ENCODE measurements at regions not wholly inside any gene's neighbourhood (a gene's known extent, or its start where the extent isn't known, plus 50 kb on each side); places are given as distances from the start of the nearest gene placed in this dataset.
A peak's percentile ranks its signal among the peaks of the same experiment; 100 is the strongest.

DNA sequence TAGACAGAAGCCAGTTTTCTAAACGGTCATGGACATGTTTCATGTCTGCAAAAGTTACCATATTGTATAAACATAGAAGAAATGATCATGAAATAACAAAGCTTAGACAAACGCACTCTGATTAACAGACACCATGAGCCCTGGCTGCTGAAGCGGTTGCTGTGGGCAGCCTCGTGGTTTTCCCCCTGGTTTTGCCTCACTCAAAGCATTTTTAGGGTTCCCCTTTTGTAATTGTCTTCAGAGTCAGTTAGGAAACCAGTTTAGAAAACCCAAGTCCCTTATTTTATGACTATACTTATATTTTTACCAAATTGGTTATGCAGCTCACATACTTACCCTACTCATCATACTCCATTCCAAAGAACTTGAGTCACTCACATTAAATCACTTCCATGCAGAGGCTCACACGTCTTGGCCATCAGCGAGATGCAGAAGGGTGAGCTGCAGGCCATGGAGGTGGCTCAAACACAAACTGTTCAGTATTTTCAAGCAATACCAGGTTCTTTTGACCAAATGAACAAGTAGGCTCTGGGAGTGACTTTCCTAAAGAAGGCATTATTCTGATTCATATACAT is 105.6 kb upstream of the SALL3 start:
- no peak for DNase-seq
- H3K4me3 Mint-ChIP-seq: no peak overlapping the region
- no peaks in the 10 kb centered on the region for H3K36me3 Mint-ChIP-seq (ENCODE audit: low read depth)
- TF ChIP-seq, protein P1, sequence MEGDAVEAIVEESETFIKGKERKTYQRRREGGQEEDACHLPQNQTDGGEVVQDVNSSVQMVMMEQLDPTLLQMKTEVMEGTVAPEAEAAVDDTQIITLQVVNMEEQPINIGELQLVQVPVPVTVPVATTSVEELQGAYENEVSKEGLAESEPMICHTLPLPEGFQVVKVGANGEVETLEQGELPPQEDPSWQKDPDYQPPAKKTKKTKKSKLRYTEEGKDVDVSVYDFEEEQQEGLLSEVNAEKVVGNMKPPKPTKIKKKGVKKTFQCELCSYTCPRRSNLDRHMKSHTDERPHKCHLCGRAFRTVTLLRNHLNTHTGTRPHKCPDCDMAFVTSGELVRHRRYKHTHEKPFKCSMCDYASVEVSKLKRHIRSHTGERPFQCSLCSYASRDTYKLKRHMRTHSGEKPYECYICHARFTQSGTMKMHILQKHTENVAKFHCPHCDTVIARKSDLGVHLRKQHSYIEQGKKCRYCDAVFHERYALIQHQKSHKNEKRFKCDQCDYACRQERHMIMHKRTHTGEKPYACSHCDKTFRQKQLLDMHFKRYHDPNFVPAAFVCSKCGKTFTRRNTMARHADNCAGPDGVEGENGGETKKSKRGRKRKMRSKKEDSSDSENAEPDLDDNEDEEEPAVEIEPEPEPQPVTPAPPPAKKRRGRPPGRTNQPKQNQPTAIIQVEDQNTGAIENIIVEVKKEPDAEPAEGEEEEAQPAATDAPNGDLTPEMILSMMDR (IDR thresholded peaks at IDR 0.05): no peak
- no peaks in the 10 kb centered on the region for H3K9me3 Mint-ChIP-seq
- H3K27me3 Mint-ChIP-seq (ENCODE audit: low read depth, poor library complexity): peaks cover 4% of the 10 kb centered on the region
- H3K4me1 Mint-ChIP-seq: peaks cover 28% of the 10 kb centered on the region
- peak overlapping the region; percentile 80 for H3K27ac Mint-ChIP-seq

DNA sequence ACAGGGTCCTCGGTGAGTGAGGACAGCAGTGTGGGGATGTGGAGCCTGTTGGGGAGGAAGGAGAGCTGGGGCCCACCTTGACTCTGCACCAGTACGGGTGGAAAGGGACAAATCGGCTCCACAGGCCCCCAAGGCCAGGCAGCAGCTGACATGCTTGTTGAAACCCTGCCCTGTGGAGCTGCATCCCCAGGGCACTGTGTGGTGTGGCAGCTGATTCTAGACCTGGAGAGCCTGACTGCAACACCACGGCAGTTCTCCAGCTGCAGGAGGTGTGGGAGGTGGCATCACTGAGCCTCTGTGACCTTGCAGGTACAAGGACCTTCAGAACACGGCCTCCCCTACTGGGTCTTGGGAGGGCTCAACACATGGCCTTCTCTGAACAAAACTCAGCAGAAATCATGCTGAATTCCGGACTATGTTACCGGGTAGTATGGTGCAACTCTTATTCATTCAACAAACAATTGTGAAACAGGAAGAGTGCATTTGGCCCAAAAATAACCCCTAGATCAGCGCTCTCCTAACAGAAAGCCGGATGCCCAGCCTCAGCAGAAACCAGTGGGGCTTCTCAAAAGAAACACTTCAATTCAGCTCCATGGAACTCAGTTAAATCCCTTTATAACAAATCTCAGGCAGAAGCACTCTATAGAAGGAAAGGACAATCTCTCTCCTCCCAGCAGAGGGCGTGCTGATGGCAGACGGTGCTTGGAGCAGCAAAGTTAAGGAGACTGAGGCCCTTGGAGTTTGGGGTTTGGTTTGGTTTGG is 104.4 kb upstream of the SALL3 start:
- TF ChIP-seq, protein P1 (IDR thresholded peaks at IDR 0.05): peak; percentile 49
- Mint-ChIP-seq H3K9me3 (no peaks in the 10 kb centered on the region), H3K4me3 (no peak overlapping the region), H3K36me3 (ENCODE audit: low read depth) (no peaks in the 10 kb centered on the region), H3K27ac (no peak overlapping the region), H3K27me3 (ENCODE audit: low read depth, poor library complexity) (peaks cover 4% of the 10 kb centered on the region), H3K4me1 (peaks cover 21% of the 10 kb centered on the region)
- DNase-seq: peak; percentile 41

DNA sequence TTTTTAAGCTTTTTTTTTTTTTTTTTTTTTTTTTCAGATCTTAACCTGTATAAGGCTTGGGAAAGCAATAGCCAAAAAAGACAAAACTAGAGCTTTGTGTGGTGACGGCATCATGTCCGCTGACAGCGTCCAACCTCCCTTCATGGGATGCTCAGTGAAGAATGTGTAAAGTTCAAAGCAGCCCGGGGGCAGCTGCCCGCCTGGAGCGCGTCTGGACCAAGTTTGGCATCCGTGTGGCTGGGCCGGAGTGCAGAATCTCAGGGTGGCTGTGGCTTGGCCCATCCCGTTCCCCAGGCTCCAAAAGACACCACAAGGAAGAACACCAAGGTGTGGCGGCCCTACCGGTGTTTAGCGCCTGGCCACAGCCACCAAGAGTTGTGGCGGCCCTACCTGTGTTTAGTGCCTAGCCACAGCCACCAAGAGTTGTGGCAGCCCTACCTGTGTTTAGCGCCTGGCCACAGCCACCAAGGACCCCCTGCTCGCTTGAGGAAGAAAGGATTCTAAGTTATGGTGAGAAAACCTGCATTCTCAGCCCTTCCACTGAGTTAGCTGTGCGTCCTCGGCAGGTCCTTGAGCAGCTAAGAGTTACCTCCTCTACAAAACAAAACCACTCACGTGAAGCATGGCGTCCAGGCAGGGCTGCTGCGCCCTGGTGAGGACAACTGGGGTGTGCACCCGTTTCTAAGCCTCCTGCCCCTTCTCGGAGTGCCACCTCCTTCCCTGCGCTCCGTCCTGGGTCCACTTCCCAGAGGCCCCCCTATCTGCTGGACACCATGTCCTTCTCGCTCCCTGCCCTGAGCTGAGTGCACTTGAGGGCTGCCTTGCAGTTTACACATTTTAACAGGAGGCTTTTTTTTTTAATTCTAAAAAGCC is 103.6 kb upstream of the SALL3 start:
- H3K9me3 Mint-ChIP-seq: no peaks in the 10 kb centered on the region
- peaks cover 16% of the 10 kb centered on the region for H3K4me1 Mint-ChIP-seq
- no peaks in the 10 kb centered on the region for H3K36me3 Mint-ChIP-seq (ENCODE audit: low read depth)
- H3K4me3 Mint-ChIP-seq: no peak overlapping the region
- peaks cover 4% of the 10 kb centered on the region for H3K27me3 Mint-ChIP-seq (ENCODE audit: low read depth, poor library complexity)
- TF ChIP-seq, protein P1 (IDR thresholded peaks at IDR 0.05): no peak
- no peak overlapping the region for H3K27ac Mint-ChIP-seq
- no peak for DNase-seq

DNA sequence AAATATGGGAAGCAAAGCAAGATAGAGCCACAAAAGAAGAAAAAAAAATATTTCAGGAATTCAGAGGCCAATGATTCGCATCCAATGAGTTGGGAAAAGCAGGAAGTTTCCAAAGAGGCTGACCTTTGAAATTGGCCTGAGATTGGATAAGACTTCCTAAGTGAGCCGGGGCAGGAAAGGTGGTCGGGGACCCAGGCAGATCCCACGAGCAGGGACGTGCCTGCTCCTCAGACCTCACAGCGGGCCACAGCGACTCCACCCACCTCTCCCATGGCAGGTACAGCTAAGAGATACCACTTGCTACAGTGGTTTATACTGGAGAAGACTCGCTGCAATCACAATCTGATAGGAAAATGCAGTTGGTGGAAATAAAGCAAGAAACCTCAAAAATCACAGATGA is 102.8 kb upstream of the SALL3 start:
- no peaks in the 10 kb centered on the region for H3K36me3 Mint-ChIP-seq (ENCODE audit: low read depth)
- H3K27ac Mint-ChIP-seq: no peak overlapping the region
- H3K9me3 Mint-ChIP-seq: peaks cover 4% of the 10 kb centered on the region
- no peak overlapping the region for H3K4me3 Mint-ChIP-seq
- peaks cover 4% of the 10 kb centered on the region for H3K27me3 Mint-ChIP-seq (ENCODE audit: low read depth, poor library complexity)
- TF ChIP-seq, protein P1 (IDR thresholded peaks at IDR 0.05): no peak
- no peak for DNase-seq
- peaks cover 8% of the 10 kb centered on the region for H3K4me1 Mint-ChIP-seq

DNA sequence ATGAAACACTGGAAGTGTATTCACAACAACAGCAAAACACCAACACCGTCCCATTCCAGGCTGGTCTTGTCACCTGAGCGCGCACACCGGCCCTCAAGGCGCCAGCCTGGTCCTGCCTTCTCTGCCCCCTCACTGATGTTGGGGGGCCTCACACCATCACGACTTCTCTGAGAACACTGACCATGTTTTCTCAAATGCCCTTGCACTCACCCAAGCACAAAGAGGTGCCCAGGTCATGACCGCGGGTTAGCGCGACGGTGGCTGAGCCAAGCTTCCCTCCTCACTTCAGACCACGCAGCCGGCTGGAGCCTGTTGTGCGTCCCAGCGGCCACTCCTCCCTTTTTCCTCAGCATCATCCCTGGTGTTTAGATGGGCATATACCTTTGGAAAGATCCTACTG is 101.3 kb upstream of the SALL3 start:
- DNase-seq: no peak
- TF ChIP-seq, protein P1 (IDR thresholded peaks at IDR 0.05): no peak
- no peak overlapping the region for H3K4me3 Mint-ChIP-seq

More for the DNA sequence above, 101.3 kb upstream of the SALL3 start:
- no peak overlapping the region for H3K27ac Mint-ChIP-seq
- H3K9me3 Mint-ChIP-seq: peaks cover 13% of the 10 kb centered on the region
- H3K36me3 Mint-ChIP-seq (ENCODE audit: low read depth): no peaks in the 10 kb centered on the region
- no peaks in the 10 kb centered on the region for H3K4me1 Mint-ChIP-seq
- peaks cover 4% of the 10 kb centered on the region for H3K27me3 Mint-ChIP-seq (ENCODE audit: low read depth, poor library complexity)
